Hepatocyte (in vitro differentiated cells): ENCODE measurements at regions not wholly inside any gene's neighbourhood (a gene's known extent, or its start where the extent isn't known, plus 50 kb on each side); places are given as distances from the start of the nearest gene placed in this dataset.

ENCODE experiments used
- DNase-seq: peaks from one replicate; pipeline ENCODE4 v3.0.0-alpha.2; 2016; ENCODE audit warnings: low spot score
- H2AFZ ChIP-seq: fragments of 200-600 bp; sonication (generic); 2 replicates; pipeline ENCODE4 v1.6.0; 2016; ENCODE audit warnings: antibody characterized with exemption, mild to moderate bottlenecking
- H3K27ac ChIP-seq: fragments of 200-600 bp; sonication (generic); 2 replicates; pipeline ENCODE4 v1.5.1; 2016; ENCODE audit warnings: mild to moderate bottlenecking
- H3K27me3 ChIP-seq: fragments of 200-600 bp; sonication (generic); 2 replicates; pipeline ENCODE4 v1.6.1; 2016
- H3K36me3 ChIP-seq: fragments of 200-600 bp; sonication (generic); replicated peaks from 2 replicates; pipeline ENCODE4 v1.5.1; 2016; ENCODE audit warnings: low read depth; ENCODE audit not compliant: insufficient read depth
- H3K4me1 ChIP-seq: fragments of 200-600 bp; sonication (generic); 2 replicates; pipeline ENCODE4 v1.5.1; 2016; ENCODE audit warnings: mild to moderate bottlenecking, moderate library complexity; ENCODE audit not compliant: insufficient read depth
- H3K4me2 ChIP-seq: fragments of 200-600 bp; sonication (generic); 2 replicates; pipeline ENCODE4 v1.6.0; 2016
- H3K4me3 ChIP-seq: fragments of 200-600 bp; sonication (generic); 2 replicates; pipeline ENCODE4 v1.5.1; 2016; ENCODE audit warnings: mild to moderate bottlenecking
- H3K79me2 ChIP-seq: fragments of 200-600 bp; sonication (generic); 2 replicates; pipeline ENCODE4 v1.6.0; 2017; ENCODE audit warnings: mild to moderate bottlenecking
- H3K9me2 ChIP-seq: fragments of 200-600 bp; sonication (generic); replicated peaks from 2 replicates; pipeline ENCODE4 v1.6.0; 2017; ENCODE audit warnings: mild to moderate bottlenecking; ENCODE audit not compliant: insufficient read depth
- H3K9me3 ChIP-seq: fragments of 200-600 bp; sonication (generic); 2 replicates; pipeline ENCODE4 v1.5.1; 2016; ENCODE audit warnings: low read depth, mild to moderate bottlenecking
- H4K20me1 ChIP-seq: fragments of 200-600 bp; sonication (generic); 2 replicates; pipeline ENCODE4 v1.6.0; 2016; ENCODE audit warnings: mild to moderate bottlenecking; ENCODE audit not compliant: insufficient read depth, poor library complexity, severe bottlenecking
- CTCF ChIP-seq: fragments of 200-600 bp; sonication (generic); IDR thresholded peaks from 2 replicates; pipeline ENCODE4 v1.5.1; 2016; ENCODE audit warnings: antibody characterized with exemption, mild to moderate bottlenecking; ENCODE audit not compliant: poor library complexity
- EZH2 ChIP-seq: fragments of 200-600 bp; sonication (generic); IDR thresholded peaks from 2 replicates; pipeline ENCODE4 v1.6.1; 2016; ENCODE audit warnings: antibody characterized with exemption, mild to moderate bottlenecking, borderline replicate concordance
- EZH2phosphoT487 ChIP-seq: fragments of 200-600 bp; sonication (generic); IDR thresholded peaks from one replicate; pipeline ENCODE4 v1.6.1; 2018; ENCODE audit warnings: antibody characterized with exemption, mild to moderate bottlenecking, low read depth, moderate library complexity; ENCODE audit not compliant: unreplicated experiment, severe bottlenecking
- WGBS: methylation state at CpG from one replicate; pipeline ENCODE4 v1.1.6; 2016; ENCODE audit warnings: low lambda C conversion rate; ENCODE audit errors: missing lambda C conversion rate; 5-methylcytosine and 5-hydroxymethylcytosine counted together

- no peak overlapping the region for H3K27ac ChIP-seq
- no peaks in the 10 kb centered on the region for H3K4me1 ChIP-seq
- H3K4me2 ChIP-seq = no peak overlapping the region
- no peaks in the 10 kb centered on the region for H3K9me2 ChIP-seq
- no peak overlapping the region for H2AFZ ChIP-seq
- no peaks in the 10 kb centered on the region for H3K9me3 ChIP-seq
- DNase-seq = no peak
- H3K79me2 ChIP-seq = no peaks in the 10 kb centered on the region
- no peak overlapping the region for H3K4me3 ChIP-seq
- H3K36me3 ChIP-seq = no peaks in the 10 kb centered on the region
- TF ChIP-seq EZH2 (no peak), EZH2phosphoT487 (no peak), CTCF (no peak)
- H3K27me3 ChIP-seq = no peaks in the 10 kb centered on the region
- H4K20me1 ChIP-seq = no peaks in the 10 kb centered on the region
- WGBS = 94% methylated on average over 24 of the region's 24 CpGs
Observed at GRCh38 chr12:86600664-86601231, 344.6 kb upstream of the MGAT4C start.

GRCh38 chr12:86597431-86597830, 341.2 kb upstream of the MGAT4C start:
- Histone ChIP-seq H3K9me3 (no peaks in the 10 kb centered on the region), H3K36me3 (no peaks in the 10 kb centered on the region), H3K4me1 (no peaks in the 10 kb centered on the region), H3K4me2 (no peak overlapping the region), H3K4me3 (no peak overlapping the region), H3K9me2 (no peaks in the 10 kb centered on the region), H3K27ac (no peak overlapping the region), H2AFZ (no peak overlapping the region), H4K20me1 (no peaks in the 10 kb centered on the region), H3K79me2 (no peaks in the 10 kb centered on the region), H3K27me3 (no peaks in the 10 kb centered on the region)
- DNase-seq = no peak
- TF ChIP-seq EZH2 (no peak), CTCF (no peak), EZH2phosphoT487 (no peak)

- no peak overlapping the region for H3K4me2 ChIP-seq
- H2AFZ ChIP-seq = no peak overlapping the region
- no peaks in the 10 kb centered on the region for H4K20me1 ChIP-seq
- H3K27ac ChIP-seq = no peak overlapping the region
- H3K79me2 ChIP-seq = no peaks in the 10 kb centered on the region
- no peak for DNase-seq
- H3K36me3 ChIP-seq = no peaks in the 10 kb centered on the region
- H3K4me1 ChIP-seq = no peaks in the 10 kb centered on the region
- TF ChIP-seq EZH2phosphoT487 (no peak), CTCF (no peak), EZH2 (no peak)
- H3K4me3 ChIP-seq = no peak overlapping the region
- no peaks in the 10 kb centered on the region for H3K9me2 ChIP-seq
- H3K9me3 ChIP-seq = no peaks in the 10 kb centered on the region
- H3K27me3 ChIP-seq = no peaks in the 10 kb centered on the region
Observed at GRCh38 chr12:86590296-86590695, 334.1 kb upstream of the MGAT4C start.

- no peaks in the 10 kb centered on the region for H4K20me1 ChIP-seq
- no peaks in the 10 kb centered on the region for H3K36me3 ChIP-seq
- H3K4me2 ChIP-seq = no peak overlapping the region
- TF ChIP-seq EZH2phosphoT487 (no peak), EZH2 (no peak), CTCF (no peak)
- H3K9me2 ChIP-seq = no peaks in the 10 kb centered on the region
- H3K27me3 ChIP-seq = no peaks in the 10 kb centered on the region
- H3K79me2 ChIP-seq = no peaks in the 10 kb centered on the region
- H3K4me1 ChIP-seq = no peaks in the 10 kb centered on the region
- H3K27ac ChIP-seq = no peak overlapping the region
- H3K4me3 ChIP-seq = no peak overlapping the region
- H3K9me3 ChIP-seq = no peaks in the 10 kb centered on the region
- no peak overlapping the region for H2AFZ ChIP-seq
- no peak for DNase-seq
Observed at GRCh38 chr12:86574143-86574542, 318.0 kb upstream of the MGAT4C start.
